ENCODE measurements at regions not wholly inside any gene's neighbourhood (a gene's known extent, or its start where the extent isn't known, plus 50 kb on each side); places are given as distances from the start of the nearest gene placed in this dataset.

DNA sequence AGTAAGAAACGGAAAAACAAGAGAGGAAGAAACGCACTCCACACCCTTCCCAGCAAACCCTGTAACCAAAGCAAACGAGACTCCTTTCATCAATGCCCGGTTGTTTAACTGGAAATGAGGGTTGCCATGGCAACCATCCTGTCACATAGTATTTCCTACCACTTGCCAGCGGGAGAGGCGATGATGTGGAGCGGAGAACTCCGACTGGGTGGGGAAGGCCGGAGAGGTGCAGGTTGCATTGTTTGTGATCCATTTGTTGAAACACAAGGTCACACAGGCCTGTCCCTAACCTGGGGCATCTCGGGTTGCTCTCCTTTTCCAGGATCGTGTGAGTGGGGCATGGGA, 609.9 kb downstream of the BUD13 start:
- no peak for DNase-seq
- Histone ChIP-seq H3K27me3 (no peaks in the 10 kb centered on the region), H3K9me3 (no peaks in the 10 kb centered on the region), H3K4me3 (no peak overlapping the region), H3K36me3 (no peaks in the 10 kb centered on the region), H3K4me1 (no peaks in the 10 kb centered on the region), H3K27ac (no peak overlapping the region)
- TF ChIP-seq, protein P1, sequence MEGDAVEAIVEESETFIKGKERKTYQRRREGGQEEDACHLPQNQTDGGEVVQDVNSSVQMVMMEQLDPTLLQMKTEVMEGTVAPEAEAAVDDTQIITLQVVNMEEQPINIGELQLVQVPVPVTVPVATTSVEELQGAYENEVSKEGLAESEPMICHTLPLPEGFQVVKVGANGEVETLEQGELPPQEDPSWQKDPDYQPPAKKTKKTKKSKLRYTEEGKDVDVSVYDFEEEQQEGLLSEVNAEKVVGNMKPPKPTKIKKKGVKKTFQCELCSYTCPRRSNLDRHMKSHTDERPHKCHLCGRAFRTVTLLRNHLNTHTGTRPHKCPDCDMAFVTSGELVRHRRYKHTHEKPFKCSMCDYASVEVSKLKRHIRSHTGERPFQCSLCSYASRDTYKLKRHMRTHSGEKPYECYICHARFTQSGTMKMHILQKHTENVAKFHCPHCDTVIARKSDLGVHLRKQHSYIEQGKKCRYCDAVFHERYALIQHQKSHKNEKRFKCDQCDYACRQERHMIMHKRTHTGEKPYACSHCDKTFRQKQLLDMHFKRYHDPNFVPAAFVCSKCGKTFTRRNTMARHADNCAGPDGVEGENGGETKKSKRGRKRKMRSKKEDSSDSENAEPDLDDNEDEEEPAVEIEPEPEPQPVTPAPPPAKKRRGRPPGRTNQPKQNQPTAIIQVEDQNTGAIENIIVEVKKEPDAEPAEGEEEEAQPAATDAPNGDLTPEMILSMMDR (IDR thresholded peaks at IDR 0.05): no peak
- no peak for TF ChIP-seq POLR2A (IDR thresholded peaks at IDR 0.05)

DNA sequence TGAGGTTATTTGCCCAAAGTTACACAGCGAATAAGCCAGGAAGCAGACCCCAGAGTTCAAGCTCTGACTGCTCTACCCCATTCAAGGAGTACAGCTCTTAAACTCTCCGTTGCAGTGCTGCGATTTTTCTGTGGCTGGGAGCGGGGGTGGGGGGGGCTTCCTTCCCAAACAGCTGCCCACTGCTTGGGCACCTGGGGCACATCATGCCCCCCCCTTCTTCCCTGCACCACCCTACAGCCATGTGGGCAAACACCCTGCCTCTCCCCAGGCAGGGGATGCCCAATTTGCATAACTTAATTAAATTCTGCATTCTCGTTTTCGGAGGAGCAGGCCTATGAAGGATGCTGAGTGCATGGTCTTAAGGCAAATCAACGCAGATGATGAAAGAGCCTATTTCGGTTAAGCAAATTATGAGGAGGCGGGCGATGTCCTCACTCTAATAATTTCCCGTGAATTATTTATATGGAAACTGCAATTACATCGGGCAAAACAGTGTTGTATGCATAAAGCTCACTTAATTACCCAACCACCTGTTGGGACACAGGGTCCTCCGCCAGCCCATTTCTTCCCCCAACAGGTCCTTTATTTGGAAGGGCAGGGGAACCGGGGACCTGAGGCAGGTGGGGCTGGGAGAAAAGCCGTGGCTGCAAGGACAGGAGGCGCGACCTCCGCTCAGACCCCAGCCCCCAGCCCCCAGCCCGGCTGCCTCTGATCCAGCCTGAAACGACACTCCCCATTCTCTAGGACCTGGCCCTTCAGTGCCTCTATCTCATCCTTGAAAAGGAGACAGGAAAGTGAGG, 610.5 kb downstream of the BUD13 start:
- no peak overlapping the region for H3K4me3 ChIP-seq
- no peak for DNase-seq
- H3K27me3 ChIP-seq: no peaks in the 10 kb centered on the region
- H3K36me3 ChIP-seq: no peaks in the 10 kb centered on the region
- H3K4me1 ChIP-seq: no peaks in the 10 kb centered on the region
- H3K9me3 ChIP-seq: no peaks in the 10 kb centered on the region
- TF ChIP-seq POLR2A (IDR thresholded peaks at IDR 0.05): no peak
- no peak overlapping the region for H3K27ac ChIP-seq

DNA sequence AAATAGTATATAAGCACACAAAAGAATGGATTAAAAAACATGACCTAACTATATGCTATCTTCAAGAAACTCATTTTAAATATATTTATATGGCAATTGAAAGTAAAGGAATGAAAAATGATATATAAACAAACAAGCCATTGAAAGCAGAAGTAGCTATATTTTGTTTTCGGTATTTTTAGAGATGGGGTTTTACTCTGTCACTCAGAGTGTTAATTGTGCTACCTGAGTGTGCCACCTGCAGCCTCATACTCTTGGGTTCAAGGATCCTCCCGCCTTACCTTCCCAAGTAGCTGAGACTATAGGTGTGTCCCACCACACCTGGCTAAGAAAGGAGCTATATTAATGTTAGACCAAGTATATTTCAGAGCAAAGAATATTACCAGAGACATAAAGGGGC, 624.1 kb downstream of the BUD13 start:
- Histone ChIP-seq H3K27ac (no peak overlapping the region), H3K9me3 (no peaks in the 10 kb centered on the region), H3K36me3 (no peaks in the 10 kb centered on the region), H3K4me3 (no peak overlapping the region), H3K27me3 (no peaks in the 10 kb centered on the region), H3K4me1 (no peaks in the 10 kb centered on the region)
- no peak for DNase-seq
- TF ChIP-seq, protein P1 (IDR thresholded peaks at IDR 0.05): no peak
- TF ChIP-seq POLR2A (IDR thresholded peaks at IDR 0.05): no peak

DNA sequence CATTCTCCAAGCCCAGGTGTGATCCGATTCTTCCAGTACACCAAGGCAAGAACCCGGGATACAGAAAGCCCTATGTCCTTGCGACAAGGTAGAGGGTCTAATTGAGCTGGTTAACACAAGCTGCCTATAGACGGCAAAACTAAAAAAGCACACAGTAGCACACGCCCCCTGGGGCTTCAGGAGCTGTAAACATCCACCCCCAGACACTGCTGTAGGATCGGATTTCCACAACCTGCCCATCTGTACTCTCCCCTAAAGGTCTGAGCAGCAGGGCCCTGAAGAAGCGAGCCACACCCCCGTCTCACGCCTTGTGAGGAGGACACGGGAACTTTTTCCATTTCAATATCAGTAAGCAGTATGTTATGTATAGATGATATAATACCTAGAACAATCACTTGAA, 624.7 kb downstream of the BUD13 start:
- Histone ChIP-seq H3K4me3 (no peak overlapping the region), H3K27me3 (no peaks in the 10 kb centered on the region), H3K27ac (no peak overlapping the region), H3K4me1 (no peaks in the 10 kb centered on the region), H3K9me3 (no peaks in the 10 kb centered on the region), H3K36me3 (no peaks in the 10 kb centered on the region)
- TF ChIP-seq, protein P1 (IDR thresholded peaks at IDR 0.05): no peak
- TF ChIP-seq POLR2A (IDR thresholded peaks at IDR 0.05): no peak
- DNase-seq: no peak

DNA sequence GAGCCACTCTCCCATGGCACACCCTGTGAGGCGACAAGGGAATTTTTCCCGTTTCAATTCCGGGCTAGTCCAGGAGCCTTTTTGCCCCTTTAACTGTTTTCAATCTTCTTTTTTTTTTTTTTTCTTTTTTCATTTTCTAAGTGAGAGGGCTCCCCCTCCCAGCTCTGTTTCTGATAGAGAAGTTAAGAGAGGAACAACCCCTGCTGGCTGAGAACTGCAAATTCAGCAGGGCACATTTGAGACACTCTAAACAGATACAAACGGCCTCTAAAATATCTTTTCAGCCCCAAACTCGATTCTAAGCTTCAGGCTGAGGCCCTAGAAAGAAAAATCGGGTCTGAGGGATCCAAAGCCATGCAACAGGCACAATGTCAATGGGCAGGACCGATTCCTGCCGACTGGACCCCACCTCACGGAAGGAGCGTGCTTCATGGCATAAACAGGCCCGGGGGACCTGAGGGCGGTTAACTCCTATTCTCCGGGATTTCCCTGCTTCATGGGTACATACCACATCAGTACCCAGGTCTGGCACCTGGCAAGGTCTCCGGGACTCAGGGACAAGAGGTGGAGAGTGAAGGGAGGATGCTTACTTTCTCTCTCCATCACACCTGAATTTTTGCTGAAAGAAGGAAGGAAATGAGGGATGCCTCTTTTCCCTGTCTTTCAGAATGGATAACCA, 627.5 kb downstream of the BUD13 start:
- Histone ChIP-seq H3K4me1 (no peaks in the 10 kb centered on the region), H3K4me3 (no peak overlapping the region), H3K27me3 (no peaks in the 10 kb centered on the region), H3K27ac (no peak overlapping the region), H3K9me3 (no peaks in the 10 kb centered on the region), H3K36me3 (no peaks in the 10 kb centered on the region)
- DNase-seq: no peak
- TF ChIP-seq, protein P1 (IDR thresholded peaks at IDR 0.05): no peak
- TF ChIP-seq POLR2A (IDR thresholded peaks at IDR 0.05): no peak

DNA sequence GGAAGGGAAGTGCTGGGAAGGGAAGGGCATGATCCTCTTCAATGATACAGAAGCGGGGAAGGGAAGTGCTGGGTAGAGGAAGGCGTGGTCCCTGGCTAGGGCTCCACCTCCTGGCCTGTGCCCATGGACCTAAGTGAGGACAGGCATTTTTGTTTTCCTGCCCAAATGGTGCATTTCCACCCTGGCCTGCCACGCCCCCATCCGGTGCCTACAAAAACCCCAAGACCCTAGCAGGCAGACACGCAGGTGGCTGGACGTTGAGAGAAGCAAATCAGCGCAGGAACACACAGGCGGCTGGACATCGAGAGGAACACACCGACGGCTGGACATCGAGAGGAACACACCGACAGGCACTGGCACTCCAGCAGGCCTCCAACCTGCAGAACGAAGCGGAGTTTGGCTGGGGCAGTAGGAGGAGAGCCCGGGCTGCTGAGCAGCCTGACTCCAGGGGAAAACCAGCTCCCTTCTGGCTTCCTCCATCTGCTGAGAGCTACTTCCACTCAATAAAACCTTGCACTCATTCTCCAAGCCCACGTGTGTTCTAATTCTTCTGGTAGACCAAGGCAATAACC, 628.3 kb downstream of the BUD13 start:
- H3K27me3 ChIP-seq: no peaks in the 10 kb centered on the region
- H3K4me3 ChIP-seq: no peak overlapping the region
- DNase-seq: no peak
- no peak overlapping the region for H3K27ac ChIP-seq
- H3K36me3 ChIP-seq: no peaks in the 10 kb centered on the region
- H3K9me3 ChIP-seq: no peaks in the 10 kb centered on the region
- no peaks in the 10 kb centered on the region for H3K4me1 ChIP-seq
- no peak for TF ChIP-seq POLR2A (IDR thresholded peaks at IDR 0.05)
- TF ChIP-seq, protein P1 (IDR thresholded peaks at IDR 0.05): no peak
